Heart left ventricle (tissue), 16 donors: ENCODE measurements at regions not wholly inside any gene's neighbourhood (a gene's known extent, or its start where the extent isn't known, plus 50 kb on each side); places are given as distances from the start of the nearest gene placed in this dataset.

ENCODE experiments used
- ATAC-seq, 4 donors: fragments of 200-7000 bp; cut with Tn5 transposase; one replicate each; pipeline ENCODE4 v1.9.1; 2020 to 2022; ENCODE audit warnings: moderate library complexity in 4 of 4, mild to moderate bottlenecking in 3 of 4, moderate number of reproducible peaks in 1 of 4
- DNase-seq, 5 donors: peaks; one replicate each; pipeline ENCODE4 v3.0.0-alpha.2; 2020
- H3K27ac ChIP-seq, 12 donors: fragments of 200-600 bp; sonication (generic) in 4 of 12; one replicate each; pipeline versions ENCODE4 v1.5.0 to v1.8.0; 2016 to 2022; ENCODE audit warnings: mild to moderate bottlenecking in 2 of 12
- H3K27me3 ChIP-seq, 9 donors: fragments of 200-600 bp; sonication (generic) in 2 of 9; one replicate each; pipeline versions ENCODE4 v1.5.1 to v1.8.0; 2016 to 2022; ENCODE audit warnings: mild to moderate bottlenecking in 3 of 9
- H3K36me3 ChIP-seq, 9 donors: fragments of 200-600 bp; sonication (generic) in 2 of 9; one replicate each; pipeline versions ENCODE4 v1.5.0 to v1.8.0; 2018 to 2022; ENCODE audit warnings: mild to moderate bottlenecking in 2 of 9
- H3K4me1 ChIP-seq, 12 donors: fragments of 200-600 bp; sonication (generic) in 4 of 12; one replicate each; pipeline versions ENCODE4 v1.5.0 to v1.8.0; 2016 to 2022; ENCODE audit warnings: mild to moderate bottlenecking in 3 of 12
- H3K4me3 ChIP-seq, 12 donors: fragments of 200-600 bp; sonication (generic) in 4 of 12; one replicate each; pipeline versions ENCODE4 v1.5.0 to v1.8.0; 2017 to 2022; ENCODE audit warnings: mild to moderate bottlenecking in 9 of 12, moderate library complexity in 4 of 12
- H3K9me3 ChIP-seq, 12 donors: fragments of 200-600 bp; sonication (generic) in 4 of 12; one replicate each; pipeline versions ENCODE4 v1.5.0 to v1.8.0; 2016 to 2022; ENCODE audit warnings: mild to moderate bottlenecking in 1 of 12
- CTCF ChIP-seq, 12 donors: fragments of 200-600 bp; sonication (generic) in 4 of 12; IDR thresholded peaks; one replicate each; pipeline versions ENCODE4 v1.5.0 to v1.8.0; 2018 to 2022; ENCODE audit warnings: antibody characterized with exemption in 12 of 12, mild to moderate bottlenecking in 5 of 12
- POLR2A ChIP-seq, 2 donors: fragments of 450-650 bp; IDR thresholded peaks; one replicate each; pipeline ENCODE4 v1.6.1; 2017; ENCODE audit warnings: antibody characterized with exemption in 2 of 2, mild to moderate bottlenecking in 2 of 2, moderate library complexity in 2 of 2
- WGBS, 4 donors: extraction: QIAGEN DNeasy Blood & Tissue Kit in 2 of 4; methylation state at CpG; one replicate each; pipeline versions ENCODE4 v1.1.5 to v1.1.7; 2013 to 2018; 5-methylcytosine and 5-hydroxymethylcytosine counted together
- intact Hi-C, 10 donors: fragments of 100-400 bp; cut with DNase I; formaldehyde crosslinking; loops; one replicate each; pipeline versions ENCODE4 v1.11.1 to v1.14.2; 2022
- donor health status: ischemic (EF 13 %, LVEDD 7.1; RV severe dilation, severe dysfunction).
- donor health status: healthy with polysubstance abuse.
- donor health status: DM: no; HTN: yes; CAD: no.
- donor health status: DM: no; HTN: no; CAD: no.
- donor health status: ischemic (EF 25% LVEDD 6.9; RV normal size, moderate dysfunction).
- donor health status: ischemic (EF 25% LVEDD 5.7; RV mildly dilated, moderate dysfunction).
- donor health status: healthy.
- donor health status: DM: yes; HTN: yes; CAD: no.
- donor health status: ischemic (EF 35%, LVEDD 5.7; RV mildly dilated, moderate dysfunction).
- donor health status: nonischemic (EF 11% LVEDD 7.7; RV severe dilation, severe dysfunction).
- donor health status: DM: yes; HTN: yes; CAD: no.
- donor health status: PGD.
- donor health status: ischemic (EF 29% LVEDD 5.4; RV normal size, mild dysfunction).
- donor health status: nonischemic (EF 23%, LVEDD 6.1; RV moderate dilation, normal function).

GRCh38 chr21:25297117-25297516 lies 310.2 kb downstream of the MRPL39 start:
- no peaks in the 10 kb centered on the region for H3K36me3 ChIP-seq
- H3K4me3 ChIP-seq: no peak overlapping the region
- H3K27me3 ChIP-seq: no peaks in the 10 kb centered on the region
- TF ChIP-seq POLR2A (IDR thresholded peaks at IDR 0.05) (no peak), CTCF (IDR thresholded peaks at IDR 0.05) (no peak)
- intact Hi-C loops: no loop called here
- no peaks in the 10 kb centered on the region for H3K4me1 ChIP-seq
- no peak for DNase-seq
- 74 to 88% (median 84%) methylated on average over 1 of the region's 1 CpG for WGBS, 4 donors
- no peak overlapping the region for H3K27ac ChIP-seq
- no peak for ATAC-seq
- H3K9me3 ChIP-seq: peaks cover 0 to 2% (median 0%) of the 10 kb centered on the region in 12 donors

GRCh38 chr21:25296252-25296651 lies 311.0 kb downstream of the MRPL39 start:
- ATAC-seq: no peak

DNA sequence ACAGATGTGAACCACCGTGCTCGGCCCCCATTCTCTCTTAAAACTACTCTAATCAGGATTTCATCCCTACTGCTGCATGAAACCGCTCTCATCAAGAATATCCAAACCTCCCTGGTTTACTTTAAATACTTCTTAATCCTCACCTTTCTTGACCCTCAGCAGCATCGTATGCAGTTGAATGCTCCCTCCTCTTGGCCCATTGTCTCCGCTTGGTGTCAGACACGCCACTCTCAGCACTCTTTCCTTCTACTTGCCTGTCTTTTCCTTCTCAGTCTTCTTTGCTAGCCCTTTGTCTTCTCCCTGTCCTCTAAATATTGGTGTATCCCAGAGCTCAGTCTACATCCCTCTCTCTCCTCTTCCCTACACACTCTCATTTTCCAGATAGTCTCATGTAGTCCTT lies 314.9 kb downstream of the MRPL39 start:
- intact Hi-C loops: no loop called here
- H3K9me3 ChIP-seq: no peaks in the 10 kb centered on the region
- 84 to 91% (median 85%) methylated on average over 6 of the region's 6 CpGs for WGBS, 4 donors

More at GRCh38 chr21:25296252-25296651, 311.0 kb downstream of the MRPL39 start:
- WGBS, 4 donors: 56 to 59% (median 57%) methylated on average over 5 of the region's 5 CpGs
- Histone ChIP-seq H3K27me3 (no peaks in the 10 kb centered on the region), H3K4me1 (no peaks in the 10 kb centered on the region), H3K9me3 (peaks cover 0 to 2% (median 0%) of the 10 kb centered on the region in 12 donors), H3K36me3 (no peaks in the 10 kb centered on the region), H3K27ac (no peak overlapping the region), H3K4me3 (no peak overlapping the region)
- TF ChIP-seq CTCF (IDR thresholded peaks at IDR 0.05): no peak
- TF ChIP-seq POLR2A (IDR thresholded peaks at IDR 0.05): no peak
- intact Hi-C loops: no loop called here
- no peak for DNase-seq

GRCh38 chr21:25283720-25284119 lies 323.6 kb downstream of the MRPL39 start:
- no peaks in the 10 kb centered on the region for H3K27me3 ChIP-seq
- ATAC-seq: no peak
- H3K4me3 ChIP-seq: no peak overlapping the region
- no peaks in the 10 kb centered on the region for H3K9me3 ChIP-seq
- no peaks in the 10 kb centered on the region for H3K4me1 ChIP-seq
- 60 to 72% (median 69%) methylated on average over 6 of the region's 6 CpGs for WGBS, 4 donors
- intact Hi-C loops: no loop called here
- no peak for DNase-seq
- no peaks in the 10 kb centered on the region for H3K36me3 ChIP-seq
- TF ChIP-seq CTCF (IDR thresholded peaks at IDR 0.05) (no peak), POLR2A (IDR thresholded peaks at IDR 0.05) (no peak)
- no peak overlapping the region for H3K27ac ChIP-seq

More for the DNA sequence above, 314.9 kb downstream of the MRPL39 start:
- no peak for ATAC-seq
- Histone ChIP-seq H3K36me3 (no peaks in the 10 kb centered on the region), H3K4me1 (no peaks in the 10 kb centered on the region), H3K4me3 (no peak overlapping the region), H3K27ac (no peak overlapping the region), H3K27me3 (no peaks in the 10 kb centered on the region)
- TF ChIP-seq CTCF (IDR thresholded peaks at IDR 0.05) (no peak), POLR2A (IDR thresholded peaks at IDR 0.05) (no peak)
- no peak for DNase-seq
